Thyroid gland (tissue), 4 donors: ENCODE measurements at regions not wholly inside any gene's neighbourhood (a gene's known extent, or its start where the extent isn't known, plus 50 kb on each side); places are given as distances from the start of the nearest gene placed in this dataset.

Experiments used
- DNase-seq, 2 donors: peaks; one replicate each; pipeline ENCODE4 v3.0.0-alpha.2; 2019
- H3K27ac ChIP-seq, 3 donors: fragments of 200-600 bp; sonication (generic); 1 replicate in 2 of 3; 2 replicates in 1 of 3; pipeline ENCODE4 v1.5.1; 2016 to 2019; ENCODE audit warnings: mild to moderate bottlenecking in 1 of 3, moderate library complexity in 1 of 3
- H3K27me3 ChIP-seq: fragments of 200-600 bp; sonication (generic); one replicate; pipeline ENCODE4 v1.5.1; 2019
- H3K36me3 ChIP-seq, 2 donors: fragments of 200-600 bp; sonication (generic); one replicate each; pipeline ENCODE4 v1.5.1; 2016 to 2019
- H3K4me1 ChIP-seq, 2 donors: fragments of 200-600 bp; sonication (generic); one replicate each; pipeline ENCODE4 v1.5.1; 2017 to 2019
- H3K4me3 ChIP-seq, 3 donors: fragments of 200-600 bp; sonication (generic); replicated peaks in 1 of 3; 1 replicate in 2 of 3; 2 replicates in 1 of 3; pipeline ENCODE4 v1.5.1; 2016; ENCODE audit warnings: mild to moderate bottlenecking in 1 of 3
- H3K9me3 ChIP-seq: fragments of 200-600 bp; sonication (generic); one replicate; pipeline ENCODE4 v1.5.1; 2017
- CTCF ChIP-seq, 6 experiments: fragments of 200-600 bp in 3 of 6; fragments of 450-650 bp in 3 of 6; sonication (generic) in 3 of 6; IDR thresholded peaks; one replicate each; pipeline ENCODE4 v1.5.1; 2016 to 2019; ENCODE audit warnings: antibody characterized with exemption in 6 of 6, mild to moderate bottlenecking in 2 of 6, inconsistent platforms in 1 of 6, moderate library complexity in 1 of 6
- POLR2A ChIP-seq, 2 donors: fragments of 450-650 bp; IDR thresholded peaks; one replicate each; pipeline ENCODE4 v1.6.1; 2017; ENCODE audit warnings: antibody characterized with exemption in 2 of 2, mild to moderate bottlenecking in 2 of 2, moderate library complexity in 1 of 2
- whole genome bisulfite sequencing, 2 donors: methylation state at CpG; one replicate each; pipeline ENCODE4 v1.1.5; 2017; 5-methylcytosine and 5-hydroxymethylcytosine counted together
- intact Hi-C: fragments of 100-400 bp; cut with DNase I; formaldehyde crosslinking; loops from one replicate; pipeline ENCODE4 v1.15.1; 2023

GRCh38 chr20:11140359-11140758 is 466.6 kb upstream of the JAG1 start:
- intact Hi-C loops = no loop called here
- TF ChIP-seq POLR2A (IDR thresholded peaks at IDR 0.05) = no peak
- TF ChIP-seq CTCF (IDR thresholded peaks at IDR 0.05) = no peak
- H3K9me3 ChIP-seq = no peaks in the 10 kb centered on the region
- no peaks in the 10 kb centered on the region for H3K4me1 ChIP-seq
- H3K27me3 ChIP-seq = no peaks in the 10 kb centered on the region
- H3K36me3 ChIP-seq = no peaks in the 10 kb centered on the region
- H3K27ac ChIP-seq = no peak overlapping the region
- no peak for DNase-seq
- 71 to 79% methylated on average over 3 of the region's 3 CpGs for WGBS, 2 donors
- no peak overlapping the region for H3K4me3 ChIP-seq

GRCh38 chr20:11143481-11143880 is 469.7 kb upstream of the JAG1 start:
- Histone ChIP-seq H3K36me3 (no peaks in the 10 kb centered on the region), H3K4me1 (no peaks in the 10 kb centered on the region), H3K27ac (no peak overlapping the region), H3K9me3 (no peaks in the 10 kb centered on the region), H3K27me3 (no peaks in the 10 kb centered on the region), H3K4me3 (no peak overlapping the region)
- no peak for DNase-seq
- intact Hi-C loops = no loop called here
- TF ChIP-seq CTCF (IDR thresholded peaks at IDR 0.05) (no peak), POLR2A (IDR thresholded peaks at IDR 0.05) (no peak)
- 62 to 69% methylated on average over 2 of the region's 2 CpGs for WGBS, 2 donors

DNA sequence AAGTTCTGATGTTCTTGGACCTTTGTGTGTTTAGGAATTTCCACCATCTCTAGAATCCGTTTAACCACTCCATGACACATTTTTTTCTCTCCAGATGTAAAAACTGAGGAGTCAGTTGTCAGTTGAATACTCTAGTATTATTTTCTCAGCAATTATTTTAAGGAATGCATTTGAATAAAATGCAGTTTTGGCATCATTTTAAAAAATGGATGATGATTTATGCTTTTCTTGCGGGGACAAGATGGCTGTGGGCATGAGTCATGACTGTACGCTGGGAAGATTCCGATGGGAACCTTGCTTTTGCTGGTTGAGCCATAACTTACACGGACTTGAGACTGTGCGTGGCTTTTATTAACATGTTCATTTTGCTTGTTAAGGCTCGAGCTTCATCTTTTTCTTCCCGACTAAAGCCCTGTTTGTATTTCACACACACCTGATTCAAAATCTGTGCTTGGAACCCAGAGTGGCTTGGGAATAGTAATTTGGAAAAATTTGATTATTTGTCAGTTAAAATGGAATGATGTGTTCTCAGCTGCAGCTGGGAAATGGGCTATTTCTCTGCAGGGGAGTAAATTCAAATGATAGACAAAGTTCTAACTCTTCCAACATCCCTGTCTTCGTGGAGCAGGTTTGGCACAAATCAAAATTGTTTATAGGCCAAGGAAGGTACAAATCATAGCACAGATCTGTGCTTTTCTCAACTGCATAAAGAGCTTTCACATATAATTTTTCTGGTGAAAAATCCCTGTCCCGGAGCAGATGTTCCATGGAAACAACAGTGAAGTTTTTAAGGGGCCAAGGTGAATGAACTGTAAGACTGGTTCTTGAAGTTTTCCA is 470.5 kb upstream of the JAG1 start:
- WGBS, 2 donors = 75 to 78% methylated on average over 10 of the region's 10 CpGs
- no peak for DNase-seq
- H3K36me3 ChIP-seq = no peaks in the 10 kb centered on the region

GRCh38 chr20:11145616-11146015 is 471.8 kb upstream of the JAG1 start:
- no peak overlapping the region for H3K27ac ChIP-seq
- DNase-seq = no peak
- intact Hi-C loops = no loop called here
- no peaks in the 10 kb centered on the region for H3K36me3 ChIP-seq
- TF ChIP-seq POLR2A (IDR thresholded peaks at IDR 0.05) (no peak), CTCF (IDR thresholded peaks at IDR 0.05) (no peak)
- no peaks in the 10 kb centered on the region for H3K27me3 ChIP-seq
- H3K4me1 ChIP-seq = no peaks in the 10 kb centered on the region
- no peak overlapping the region for H3K4me3 ChIP-seq
- WGBS, 2 donors = 81 to 84% methylated on average over 3 of the region's 3 CpGs
- H3K9me3 ChIP-seq = no peaks in the 10 kb centered on the region

More for the DNA sequence above, 470.5 kb upstream of the JAG1 start:
- Histone ChIP-seq H3K4me1 (no peaks in the 10 kb centered on the region), H3K4me3 (no peak overlapping the region), H3K27me3 (no peaks in the 10 kb centered on the region), H3K9me3 (no peaks in the 10 kb centered on the region), H3K27ac (no peak overlapping the region)
- intact Hi-C loops = no loop called here
- TF ChIP-seq POLR2A (IDR thresholded peaks at IDR 0.05) (no peak), CTCF (IDR thresholded peaks at IDR 0.05) (no peak)

DNA sequence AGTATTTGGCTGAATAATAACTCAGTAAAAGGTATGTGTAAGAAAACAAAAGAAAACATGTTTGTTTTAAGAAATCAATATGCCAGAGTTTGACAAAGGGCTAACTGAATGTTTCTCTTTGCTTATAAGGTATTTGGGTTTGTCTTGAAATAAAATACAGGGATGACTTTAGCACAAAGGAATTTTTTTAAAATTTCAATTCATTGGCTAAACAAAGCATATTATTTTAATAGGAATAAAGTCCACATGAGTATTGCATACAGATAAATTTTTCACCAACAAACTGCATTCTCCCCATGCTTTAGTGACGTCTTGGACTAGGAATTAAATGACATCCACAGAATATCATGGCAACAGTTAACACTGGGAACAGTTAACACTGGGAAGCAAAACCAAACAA is 480.0 kb upstream of the JAG1 start:
- H3K4me3 ChIP-seq = no peak overlapping the region
- TF ChIP-seq POLR2A (IDR thresholded peaks at IDR 0.05) (no peak), CTCF (IDR thresholded peaks at IDR 0.05) (no peak)
- H3K9me3 ChIP-seq = no peaks in the 10 kb centered on the region
- WGBS, 2 donors = 82 to 83% methylated on average over 1 of the region's 1 CpG
- intact Hi-C loops = no loop called here
- no peaks in the 10 kb centered on the region for H3K4me1 ChIP-seq
- no peak for DNase-seq
- no peaks in the 10 kb centered on the region for H3K36me3 ChIP-seq
- H3K27ac ChIP-seq = no peak overlapping the region
- no peaks in the 10 kb centered on the region for H3K27me3 ChIP-seq
